IMR-90 (cell line): ENCODE measurements at regions not wholly inside any gene's neighbourhood (a gene's known extent, or its start where the extent isn't known, plus 50 kb on each side); places are given as distances from the start of the nearest gene placed in this dataset.

Experiments used
- ATAC-seq: fragments of 200-7000 bp; cut with Tn5 transposase; 2 replicates; pipeline ENCODE4 v1.9.1; 2020; ENCODE audit warnings: low read depth, mild to moderate bottlenecking, moderate library complexity
- BruUV-seq: library from RNA; stranded (reverse); fragments of 400-500 nt; replicated peaks from 2 replicates; lab custom pipeline; 2021; lab: Mats Ljungman, UMichigan
- CTCF ChIA-PET: fragments of 300-600 bp; formaldehyde crosslinking; extraction: SDS; loops from one replicate; lab custom pipeline; 2021; ENCODE audit warnings: antibody characterized with exemption; lab: Yijun Ruan, JAX
- POLR2A ChIA-PET: fragments of 300-600 bp; sonication (Branson Sonifier 250); formaldehyde crosslinking; loops from one replicate; lab custom pipeline; 2022; ENCODE audit warnings: antibody characterized with exemption; ENCODE audit not compliant: unreplicated experiment; lab: Charles Lee
- DNase-seq: peaks from one replicate; pipeline ENCODE4 v3.0.0; 2013
- H2AFZ ChIP-seq: replicated peaks from 2 replicates; pipeline ENCODE3; 2013; ENCODE audit warnings: low read length, mild to moderate bottlenecking; ENCODE audit not compliant: poor library complexity
- H2AK5ac ChIP-seq: 2 replicates; pipeline ENCODE4 v1.6.1; 2013; ENCODE audit warnings: low read depth, low read length, inconsistent platforms
- H2AK9ac ChIP-seq: replicated peaks from 2 replicates; pipeline ENCODE3; 2013; ENCODE audit warnings: mild to moderate bottlenecking, low read depth, low read length, moderate library complexity; ENCODE audit not compliant: poor library complexity
- H2BK120ac ChIP-seq: 2 replicates; pipeline ENCODE4 v1.6.1; 2013; ENCODE audit warnings: low read depth, low read length, inconsistent platforms
- H2BK15ac ChIP-seq: 3 replicates; pipeline ENCODE4 v1.6.1; 2013; ENCODE audit warnings: low read depth, low read length, inconsistent platforms
- H2BK20ac ChIP-seq: 2 replicates; pipeline ENCODE4 v1.6.1; 2013; ENCODE audit warnings: low read depth, mild to moderate bottlenecking, inconsistent platforms, low read length, moderate library complexity
- H2BK5ac ChIP-seq: 2 replicates; pipeline ENCODE4 v1.6.1; 2013; ENCODE audit warnings: mild to moderate bottlenecking, low read depth, low read length, inconsistent platforms; ENCODE audit not compliant: poor library complexity, severe bottlenecking
- H3K14ac ChIP-seq: replicated peaks from 2 replicates; pipeline ENCODE4 v1.6.1; 2013; ENCODE audit warnings: low read depth, low read length, inconsistent platforms
- H3K18ac ChIP-seq: 2 replicates; pipeline ENCODE4 v1.6.1; 2013; ENCODE audit warnings: low read depth, low read length, control low read depth
- H3K23ac ChIP-seq: 2 replicates; pipeline ENCODE4 v1.6.1; 2013; ENCODE audit warnings: low read depth, low read length, inconsistent platforms
- H3K27ac ChIP-seq: 2 replicates; pipeline ENCODE4 v1.5.1; 2013; ENCODE audit warnings: mild to moderate bottlenecking, control low read depth, low read length; ENCODE audit not compliant: insufficient read depth
- H3K27me3 ChIP-seq: 2 replicates; pipeline ENCODE4 v1.6.1; 2013; ENCODE audit warnings: low read length; ENCODE audit not compliant: control insufficient read depth, insufficient read depth
- H3K36me3 ChIP-seq: 2 replicates; pipeline ENCODE4 v1.6.1; 2013; ENCODE audit warnings: low read length, mixed read lengths; ENCODE audit not compliant: control insufficient read depth, insufficient read depth
- H3K4ac ChIP-seq: 2 replicates; pipeline ENCODE4 v1.6.1; 2013; ENCODE audit warnings: low read depth, low read length, inconsistent platforms
- H3K4me1 ChIP-seq: 2 replicates; pipeline ENCODE4 v1.6.1; 2013; ENCODE audit warnings: low read length, mixed read lengths; ENCODE audit not compliant: control insufficient read depth, insufficient read depth
- H3K4me2 ChIP-seq: 2 replicates; pipeline ENCODE4 v1.6.1; 2013; ENCODE audit warnings: low read depth, mild to moderate bottlenecking, control low read depth, low read length, moderate library complexity
- H3K4me3 ChIP-seq: 2 replicates; pipeline ENCODE4 v1.5.1; 2013; ENCODE audit warnings: low read depth, mild to moderate bottlenecking, control low read depth, low read length, moderate library complexity; ENCODE audit not compliant: insufficient read depth
- H3K56ac ChIP-seq: 2 replicates; pipeline ENCODE4 v1.6.1; 2013; ENCODE audit warnings: low read length, inconsistent platforms; ENCODE audit not compliant: insufficient read depth; ENCODE audit errors: extremely low read depth
- H3K79me1 ChIP-seq, 2 experiments: 2 replicates each; pipeline ENCODE4 v1.6.1; 2013; ENCODE audit warnings: low read length in 2 of 2, inconsistent platforms in 1 of 2, low read depth in 1 of 2
- H3K9ac ChIP-seq: 2 replicates; pipeline ENCODE4 v1.6.1; 2013; ENCODE audit warnings: low read depth, low read length, control low read depth
- H3K9me1 ChIP-seq: 2 replicates; pipeline ENCODE4 v1.6.1; 2013; ENCODE audit warnings: low read length, inconsistent platforms; ENCODE audit not compliant: insufficient read depth
- H3K9me3 ChIP-seq: 2 replicates; pipeline ENCODE4 v1.6.1; 2013; ENCODE audit warnings: low read length; ENCODE audit not compliant: control insufficient read depth, insufficient read depth
- H4K20me1 ChIP-seq: 2 replicates; pipeline ENCODE4 v1.6.1; 2013; ENCODE audit warnings: low read length, inconsistent platforms; ENCODE audit not compliant: insufficient read depth
- H4K5ac ChIP-seq: 2 replicates; pipeline ENCODE4 v1.6.1; 2013; ENCODE audit warnings: mild to moderate bottlenecking, low read depth, low read length, control low read depth
- H4K8ac ChIP-seq, 2 experiments: 2 replicates each; pipeline ENCODE4 v1.6.1; 2013; ENCODE audit warnings: low read depth in 2 of 2, low read length in 2 of 2, control low read depth in 1 of 2, inconsistent platforms in 1 of 2
- H4K91ac ChIP-seq: 2 replicates; pipeline ENCODE4 v1.6.1; 2013; ENCODE audit warnings: low read depth, low read length, inconsistent platforms; ENCODE audit not compliant: insufficient read depth
- RCOR1 ChIP-seq: IDR thresholded peaks from 2 replicates; pipeline ENCODE4 v1.6.1; 2012; ENCODE audit warnings: mild to moderate bottlenecking, low read length, improper control_type of control experiment; ENCODE audit not compliant: insufficient replicate concordance
- WGBS, 2 experiments: methylation state at CpG; one replicate each; pipeline versions ENCODE4 v1.1.5 to v1.1.7; 2013; ENCODE audit warnings: missing lambda C conversion rate in 2 of 2; ENCODE audit not compliant: insufficient read length in 1 of 2; ENCODE audit errors: extremely low coverage in 2 of 2; 5-methylcytosine and 5-hydroxymethylcytosine counted together
- dilution Hi-C: fragments of 300-500 bp; cut with HindIII; formaldehyde crosslinking; loops from one replicate; pipeline ENCODE4 v1.14.3; 2018; ENCODE audit warnings: low sequenced_read_pairs; ENCODE audit not compliant: unreplicated experiment
- in situ Hi-C: fragments of 300-500 bp; cut with MboI; formaldehyde crosslinking; loops from 3 replicates; pipeline ENCODE4 v1.14.3; 2019; ENCODE audit warnings: low sequenced_read_pairs, inconsistent platforms, mixed read lengths
- intact Hi-C: fragments of 100-400 bp; cut with micrococcal nuclease; formaldehyde crosslinking; loops from 2 replicates; pipeline ENCODE4 v1.10.0; 2022

GRCh38 chr5:68396722-68397121 lies 181.2 kb downstream of the PIK3R1 start:
- Histone ChIP-seq H4K8ac (no peak overlapping the region), H3K79me1 (no peaks in the 10 kb centered on the region), H2BK15ac (no peak overlapping the region), H3K4me2 (no peak overlapping the region), H2AK5ac (no peak overlapping the region), H3K27me3 (peaks cover 4% of the 10 kb centered on the region; the same call in 1 of the 2 replicates), H2BK20ac (no peak overlapping the region), H3K14ac (no peak overlapping the region), H3K9me3 (peaks cover 2% of the 10 kb centered on the region; the same call in 1 of the 2 replicates), H3K4me1 (no peaks in the 10 kb centered on the region), H3K36me3 (no peaks in the 10 kb centered on the region), H3K4me3 (no peak overlapping the region), H3K9ac (no peak overlapping the region), H4K20me1 (no peaks in the 10 kb centered on the region), H3K27ac (no peak overlapping the region), H3K9me1 (no peaks in the 10 kb centered on the region), H2AK9ac (no peak overlapping the region), H3K23ac (no peak overlapping the region), H3K18ac (no peak overlapping the region), H2BK120ac (no peak overlapping the region), H2BK5ac (no peak overlapping the region), H2AFZ (no peak overlapping the region), H3K4ac (no peak overlapping the region), H4K91ac (no peak overlapping the region), H4K5ac (no peak overlapping the region), H3K56ac (no peak overlapping the region)
- intact Hi-C loops (no loop called here), in situ Hi-C loops (no loop called here), dilution Hi-C loops (no loop called here)
- no peak for TF ChIP-seq RCOR1
- ATAC-seq (no peak), DNase-seq (no peak)
- no TSS peak for BruUV-seq
- POLR2A ChIA-PET: no interaction called here
- WGBS, 2 experiments: 80% methylated on average over 1 of the region's 4 CpGs; no CpG with 5 or more reads in 1 of the 2 experiments
- CTCF ChIA-PET: no interaction called here
